ENCODE measurements at regions not wholly inside any gene's neighbourhood (a gene's known extent, or its start where the extent isn't known, plus 50 kb on each side); places are given as distances from the start of the nearest gene placed in this dataset.

DNA sequence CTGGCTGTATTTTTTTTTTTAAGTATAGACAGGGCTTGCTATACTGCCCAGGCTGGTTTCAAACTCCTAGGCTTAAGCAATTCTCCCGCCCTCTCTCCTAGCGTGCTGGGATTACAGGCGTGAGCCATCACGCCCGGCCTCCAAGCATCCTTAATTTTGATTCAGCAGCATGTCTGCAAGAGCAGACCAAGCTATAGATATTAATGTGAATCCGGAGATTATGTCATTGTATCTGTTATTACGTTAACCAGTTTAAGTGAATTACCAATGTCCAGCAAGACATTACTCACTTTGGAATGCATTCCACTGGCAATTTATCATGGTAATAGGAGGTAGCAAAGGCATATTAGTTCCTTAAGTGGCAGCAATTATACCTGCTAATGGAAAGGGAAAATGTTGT, 179.7 kb downstream of the CHRM3 start:
- no peak overlapping the region for H3K9ac ChIP-seq (ENCODE audit: low read depth, low read length)
- no peak overlapping the region for H3K4me2 ChIP-seq (ENCODE audit: low read length)
- H3K36me3 ChIP-seq (ENCODE audit: insufficient read depth, low read length), result no peaks in the 10 kb centered on the region
- no peak overlapping the region for H3K4me3 ChIP-seq (ENCODE audit: low read length)
- peaks cover 8% of the 10 kb centered on the region for H3K9me3 ChIP-seq (replicated peaks; ENCODE audit: low read length)
- no peaks in the 10 kb centered on the region for H3K27me3 ChIP-seq (ENCODE audit: control insufficient read depth, insufficient read depth, low read length)
- H3K4me1 ChIP-seq (ENCODE audit: control insufficient read depth, insufficient read depth, low read length), result no peaks in the 10 kb centered on the region

DNA sequence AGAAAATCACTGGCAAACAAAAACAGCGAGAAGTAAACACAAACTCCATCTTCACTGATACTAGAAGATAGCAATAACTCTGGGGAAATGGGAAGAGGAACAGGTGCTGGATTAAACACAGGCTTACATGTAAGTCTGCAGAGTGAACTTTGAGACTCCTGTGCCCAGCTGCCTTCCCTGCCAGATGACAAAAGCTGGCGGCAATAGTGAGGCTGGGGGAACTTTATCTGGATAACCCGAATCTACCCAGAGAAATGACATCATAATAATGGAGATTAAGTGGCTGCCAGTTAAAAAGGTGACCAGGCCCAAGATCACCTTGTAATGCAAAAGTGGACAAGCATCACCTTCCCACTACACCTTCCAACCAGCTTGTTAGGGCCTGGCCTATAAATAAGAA, 184.5 kb downstream of the CHRM3 start:
- Histone ChIP-seq H3K9me3 (replicated peaks; ENCODE audit: low read length) (peaks cover 17% of the 10 kb centered on the region), H3K36me3 (ENCODE audit: insufficient read depth, low read length) (no peaks in the 10 kb centered on the region), H3K4me2 (ENCODE audit: low read length) (no peak overlapping the region), H3K4me1 (ENCODE audit: control insufficient read depth, insufficient read depth, low read length) (no peaks in the 10 kb centered on the region), H3K4me3 (ENCODE audit: low read length) (no peak overlapping the region), H3K9ac (ENCODE audit: low read depth, low read length) (no peak overlapping the region), H3K27me3 (ENCODE audit: control insufficient read depth, insufficient read depth, low read length) (no peaks in the 10 kb centered on the region)

DNA sequence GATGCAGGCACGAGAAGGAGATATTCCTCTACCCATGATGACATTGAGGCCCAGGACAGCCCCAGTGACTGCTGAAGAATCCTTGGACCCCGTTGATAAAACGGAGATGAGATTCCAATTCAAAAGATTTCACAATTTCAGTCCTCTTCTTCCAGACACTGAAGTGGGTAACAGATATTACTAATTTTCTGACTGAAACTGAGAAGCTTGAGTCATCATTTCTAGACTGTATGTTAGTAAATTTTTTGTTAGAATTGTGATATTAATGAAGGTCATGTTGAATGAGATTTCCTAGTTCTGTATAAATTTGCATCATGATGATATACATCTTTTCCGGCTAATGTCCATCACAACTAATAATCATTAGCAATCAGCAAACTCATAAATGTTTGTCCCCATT, 185.8 kb downstream of the CHRM3 start:
- H3K27me3 ChIP-seq (ENCODE audit: control insufficient read depth, insufficient read depth, low read length), result no peaks in the 10 kb centered on the region
- no peak overlapping the region for H3K9ac ChIP-seq (ENCODE audit: low read depth, low read length)
- no peak overlapping the region for H3K4me2 ChIP-seq (ENCODE audit: low read length)
- H3K4me1 ChIP-seq (ENCODE audit: control insufficient read depth, insufficient read depth, low read length), result no peaks in the 10 kb centered on the region
- no peak overlapping the region for H3K4me3 ChIP-seq (ENCODE audit: low read length)
- no peaks in the 10 kb centered on the region for H3K36me3 ChIP-seq (ENCODE audit: insufficient read depth, low read length)
- H3K9me3 ChIP-seq (replicated peaks; ENCODE audit: low read length), result peaks cover 21% of the 10 kb centered on the region

- no peaks in the 10 kb centered on the region for H3K4me1 ChIP-seq (ENCODE audit: control insufficient read depth, insufficient read depth, low read length)
- H3K36me3 ChIP-seq (ENCODE audit: insufficient read depth, low read length), result no peaks in the 10 kb centered on the region
- H3K9me3 ChIP-seq (replicated peaks; ENCODE audit: low read length), result peaks cover 17% of the 10 kb centered on the region
- H3K4me2 ChIP-seq (ENCODE audit: low read length), result no peak overlapping the region
- H3K4me3 ChIP-seq (ENCODE audit: low read length), result no peak overlapping the region
- no peaks in the 10 kb centered on the region for H3K27me3 ChIP-seq (ENCODE audit: control insufficient read depth, insufficient read depth, low read length)
- no peak overlapping the region for H3K9ac ChIP-seq (ENCODE audit: low read depth, low read length)
Measured at GRCh38 chr1:239574112-239574511, 187.7 kb downstream of the CHRM3 start.

- H3K4me3 ChIP-seq (ENCODE audit: low read length), result no peak overlapping the region
- H3K9me3 ChIP-seq (replicated peaks; ENCODE audit: low read length), result peaks cover 17% of the 10 kb centered on the region
- no peaks in the 10 kb centered on the region for H3K4me1 ChIP-seq (ENCODE audit: control insufficient read depth, insufficient read depth, low read length)
- no peaks in the 10 kb centered on the region for H3K36me3 ChIP-seq (ENCODE audit: insufficient read depth, low read length)
- no peak overlapping the region for H3K9ac ChIP-seq (ENCODE audit: low read depth, low read length)
- H3K27me3 ChIP-seq (ENCODE audit: control insufficient read depth, insufficient read depth, low read length), result no peaks in the 10 kb centered on the region
- H3K4me2 ChIP-seq (ENCODE audit: low read length), result no peak overlapping the region
Measured at GRCh38 chr1:239575113-239575512, 188.7 kb downstream of the CHRM3 start.

- Histone ChIP-seq H3K36me3 (ENCODE audit: insufficient read depth, low read length) (no peaks in the 10 kb centered on the region), H3K27me3 (ENCODE audit: control insufficient read depth, insufficient read depth, low read length) (no peaks in the 10 kb centered on the region), H3K4me2 (ENCODE audit: low read length) (no peak overlapping the region), H3K9me3 (replicated peaks; ENCODE audit: low read length) (peaks cover 10% of the 10 kb centered on the region), H3K9ac (ENCODE audit: low read depth, low read length) (no peak overlapping the region), H3K4me1 (ENCODE audit: control insufficient read depth, insufficient read depth, low read length) (no peaks in the 10 kb centered on the region), H3K4me3 (ENCODE audit: low read length) (no peak overlapping the region)
Measured at GRCh38 chr1:239583536-239583935, 197.2 kb downstream of the CHRM3 start.

DNA sequence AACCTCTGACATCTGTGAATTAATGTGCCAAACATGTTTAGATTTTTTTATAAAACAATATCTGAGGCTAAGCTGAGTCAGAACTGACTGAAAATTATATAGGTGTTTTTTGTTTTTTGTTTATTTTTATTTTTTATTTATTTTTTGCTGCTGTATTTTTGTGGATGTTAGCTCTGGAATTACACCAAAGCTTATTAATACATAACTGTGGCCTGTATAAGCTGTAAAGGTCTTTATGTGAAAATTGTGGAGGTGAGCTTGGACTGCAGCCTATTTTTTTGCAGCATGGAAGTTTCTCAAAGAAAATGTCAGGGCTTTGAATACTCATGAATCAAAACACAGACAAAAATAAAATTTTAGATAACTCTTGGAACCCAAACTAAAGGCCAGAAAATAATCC, 199.8 kb downstream of the CHRM3 start:
- no peak overlapping the region for H3K4me2 ChIP-seq (ENCODE audit: low read length)
- no peaks in the 10 kb centered on the region for H3K27me3 ChIP-seq (ENCODE audit: control insufficient read depth, insufficient read depth, low read length)
- H3K4me1 ChIP-seq (ENCODE audit: control insufficient read depth, insufficient read depth, low read length), result no peaks in the 10 kb centered on the region
- H3K36me3 ChIP-seq (ENCODE audit: insufficient read depth, low read length), result no peaks in the 10 kb centered on the region
- peaks cover 7% of the 10 kb centered on the region for H3K9me3 ChIP-seq (replicated peaks; ENCODE audit: low read length)
- H3K4me3 ChIP-seq (ENCODE audit: low read length), result no peak overlapping the region
- H3K9ac ChIP-seq (ENCODE audit: low read depth, low read length), result no peak overlapping the region

DNA sequence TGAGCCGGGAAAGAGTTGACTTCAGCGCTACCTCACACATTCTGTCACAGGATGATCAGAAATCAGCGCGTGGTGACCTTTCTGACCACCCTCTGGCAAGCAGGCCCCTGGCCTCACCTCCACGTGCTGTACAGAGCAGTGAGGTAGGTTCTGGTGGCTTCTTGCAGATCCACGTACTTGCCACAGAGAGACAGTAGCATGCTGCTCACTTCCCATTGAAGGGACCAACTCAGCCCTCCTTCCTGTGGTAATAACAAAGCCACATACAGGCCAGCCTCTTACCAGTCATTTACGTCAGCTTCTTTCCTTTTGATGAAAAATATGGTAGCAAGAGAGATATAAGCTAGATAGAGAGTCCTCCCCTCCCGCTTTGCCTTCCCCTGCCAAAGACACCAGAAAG, 200.7 kb downstream of the CHRM3 start:
- Histone ChIP-seq H3K4me1 (ENCODE audit: control insufficient read depth, insufficient read depth, low read length) (no peaks in the 10 kb centered on the region), H3K4me3 (ENCODE audit: low read length) (no peak overlapping the region), H3K9me3 (replicated peaks; ENCODE audit: low read length) (peaks cover 9% of the 10 kb centered on the region), H3K36me3 (ENCODE audit: insufficient read depth, low read length) (no peaks in the 10 kb centered on the region), H3K4me2 (ENCODE audit: low read length) (no peak overlapping the region), H3K27me3 (ENCODE audit: control insufficient read depth, insufficient read depth, low read length) (no peaks in the 10 kb centered on the region), H3K9ac (ENCODE audit: low read depth, low read length) (no peak overlapping the region)

DNA sequence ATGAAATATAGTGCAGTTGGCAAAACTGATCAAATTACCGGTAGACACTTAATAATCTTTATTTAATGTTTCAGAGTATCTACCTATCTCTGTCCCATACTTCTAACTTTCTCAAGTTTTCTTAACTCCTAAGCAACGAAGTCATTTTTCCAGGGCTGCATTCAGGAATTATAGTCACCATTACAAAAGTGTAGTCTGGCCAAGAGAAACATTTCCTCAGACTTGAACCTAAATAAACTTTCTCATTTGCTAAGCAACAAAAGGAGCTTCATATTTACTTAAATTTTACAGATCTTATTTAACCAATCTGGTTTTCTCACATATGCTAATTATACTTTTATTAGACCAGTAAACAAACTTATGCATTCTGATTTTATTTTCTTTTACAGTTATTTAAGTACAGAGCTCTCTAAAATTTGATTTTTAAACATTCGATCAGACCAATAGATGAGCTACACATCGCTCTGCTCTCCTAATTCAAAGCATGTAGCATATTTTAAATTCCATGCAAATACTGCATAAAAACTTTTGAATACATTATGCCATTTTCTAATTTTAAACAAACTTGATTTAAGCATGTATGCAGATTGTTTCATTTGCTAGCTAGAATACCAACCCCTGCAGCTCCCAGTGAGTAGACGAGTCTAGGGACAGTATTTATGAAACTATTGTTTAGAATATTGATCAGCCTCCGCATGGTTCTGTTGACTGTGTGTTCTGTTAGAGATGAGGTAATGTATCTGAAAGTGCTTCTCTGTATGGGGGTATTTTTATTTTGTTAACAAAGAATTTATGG, 201.4 kb downstream of the CHRM3 start:
- H3K4me3 ChIP-seq (ENCODE audit: low read length), result no peak overlapping the region
- no peak overlapping the region for H3K9ac ChIP-seq (ENCODE audit: low read depth, low read length)
- H3K4me2 ChIP-seq (ENCODE audit: low read length), result no peak overlapping the region

GRCh38 chr1:239590556-239590955, 204.2 kb downstream of the CHRM3 start:
- H3K9me3 ChIP-seq (replicated peaks; ENCODE audit: low read length), result peaks cover 3% of the 10 kb centered on the region

More for the DNA sequence above, 201.4 kb downstream of the CHRM3 start:
- H3K27me3 ChIP-seq (ENCODE audit: control insufficient read depth, insufficient read depth, low read length), result no peaks in the 10 kb centered on the region
- H3K36me3 ChIP-seq (ENCODE audit: insufficient read depth, low read length), result no peaks in the 10 kb centered on the region
- H3K4me1 ChIP-seq (ENCODE audit: control insufficient read depth, insufficient read depth, low read length), result no peaks in the 10 kb centered on the region
- peaks cover 9% of the 10 kb centered on the region for H3K9me3 ChIP-seq (replicated peaks; ENCODE audit: low read length)

GRCh38 chr1:239593527-239593926, 207.2 kb downstream of the CHRM3 start:
- Histone ChIP-seq H3K36me3 (ENCODE audit: insufficient read depth, low read length) (no peaks in the 10 kb centered on the region), H3K9ac (ENCODE audit: low read depth, low read length) (no peak overlapping the region), H3K4me1 (ENCODE audit: control insufficient read depth, insufficient read depth, low read length) (no peaks in the 10 kb centered on the region), H3K4me3 (ENCODE audit: low read length) (no peak overlapping the region), H3K4me2 (ENCODE audit: low read length) (no peak overlapping the region), H3K9me3 (replicated peaks; ENCODE audit: low read length) (peaks cover 3% of the 10 kb centered on the region), H3K27me3 (ENCODE audit: control insufficient read depth, insufficient read depth, low read length) (no peaks in the 10 kb centered on the region)

More at GRCh38 chr1:239590556-239590955, 204.2 kb downstream of the CHRM3 start:
- Histone ChIP-seq H3K9ac (ENCODE audit: low read depth, low read length) (no peak overlapping the region), H3K4me1 (ENCODE audit: control insufficient read depth, insufficient read depth, low read length) (no peaks in the 10 kb centered on the region), H3K36me3 (ENCODE audit: insufficient read depth, low read length) (no peaks in the 10 kb centered on the region), H3K4me2 (ENCODE audit: low read length) (no peak overlapping the region), H3K4me3 (ENCODE audit: low read length) (no peak overlapping the region), H3K27me3 (ENCODE audit: control insufficient read depth, insufficient read depth, low read length) (no peaks in the 10 kb centered on the region)

GRCh38 chr1:239600588-239600987, 214.2 kb downstream of the CHRM3 start:
- no peaks in the 10 kb centered on the region for H3K9me3 ChIP-seq (replicated peaks; ENCODE audit: low read length)
- no peaks in the 10 kb centered on the region for H3K27me3 ChIP-seq (ENCODE audit: control insufficient read depth, insufficient read depth, low read length)
- no peaks in the 10 kb centered on the region for H3K4me1 ChIP-seq (ENCODE audit: control insufficient read depth, insufficient read depth, low read length)
- no peaks in the 10 kb centered on the region for H3K36me3 ChIP-seq (ENCODE audit: insufficient read depth, low read length)
- no peak overlapping the region for H3K9ac ChIP-seq (ENCODE audit: low read depth, low read length)
- no peak overlapping the region for H3K4me3 ChIP-seq (ENCODE audit: low read length)
- H3K4me2 ChIP-seq (ENCODE audit: low read length), result no peak overlapping the region

Data from skeletal muscle satellite cell (primary cell).